Posterior cingulate gyrus (tissue), 11 donors: ENCODE measurements at regions not wholly inside any gene's neighbourhood (a gene's known extent, or its start where the extent isn't known, plus 50 kb on each side); places are given as distances from the start of the nearest gene placed in this dataset.
A peak's percentile ranks its signal among the peaks of the same experiment; 100 is the strongest.

ENCODE experiments used
- DNase-seq, 10 donors: peaks; one replicate each; pipeline versions ENCODE4 v3.0.0 to v3.0.0-alpha.2; 2020 to 2021; ENCODE audit warnings: mixed read lengths in 3 of 10
- intact Hi-C: fragments of 100-400 bp; cut with DNase I; formaldehyde crosslinking; loops from one replicate; pipeline ENCODE4 v1.15.1; 2023

DNA sequence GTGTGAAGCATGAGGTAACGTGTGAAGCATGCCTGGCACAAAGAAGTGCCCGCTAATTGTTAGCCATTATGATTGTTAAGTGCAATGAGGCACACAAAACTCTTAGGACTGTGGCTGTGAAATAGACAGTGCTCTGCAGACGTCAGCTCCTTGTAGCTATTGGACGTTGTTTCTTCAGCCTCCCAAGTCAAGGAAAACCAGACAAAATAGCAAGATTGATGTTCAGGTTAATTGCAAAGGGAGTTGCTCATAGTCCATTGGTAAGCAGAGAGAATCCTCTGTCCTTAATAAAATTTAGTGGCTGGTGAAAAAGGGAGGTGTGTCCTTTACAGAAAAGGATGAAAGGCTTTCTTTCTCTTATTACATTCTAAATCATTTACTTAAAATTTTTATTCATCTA, 54.6 kb upstream of the MBP start:
- intact Hi-C loops = no loop called here
- no peak for DNase-seq

DNA sequence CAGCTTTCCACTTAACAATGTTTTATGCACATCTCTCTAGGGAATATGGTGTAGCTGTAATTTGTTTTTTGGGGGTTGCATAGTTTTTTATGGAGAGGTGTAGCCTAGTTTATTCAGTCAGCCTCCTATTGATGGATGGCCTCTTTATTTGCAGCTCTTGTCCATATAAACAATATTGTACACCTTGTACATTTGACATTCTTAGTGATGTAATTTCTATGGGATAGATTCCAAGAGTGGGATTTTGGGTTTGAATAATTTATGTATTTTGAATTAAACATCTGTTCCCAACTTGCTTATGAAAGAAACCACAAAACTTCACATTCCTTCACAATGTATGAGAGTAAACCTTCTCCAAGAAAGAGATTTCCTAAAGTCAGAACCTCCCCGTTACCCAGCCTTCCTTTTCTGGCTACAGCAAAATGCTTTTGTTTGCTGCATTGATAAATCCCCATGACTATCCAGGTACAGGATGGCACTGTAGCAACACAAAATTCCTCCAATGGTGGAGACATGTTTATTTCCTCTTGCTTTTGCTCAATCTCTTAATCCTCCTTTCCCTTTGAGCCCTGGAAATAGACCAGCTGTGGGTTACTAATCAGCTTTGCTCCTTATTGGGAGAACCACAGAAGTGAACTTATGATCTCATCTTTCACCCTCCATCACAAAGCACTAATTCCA, 58.4 kb upstream of the GALR1 start:
- intact Hi-C loops = no loop called here
- no peak for DNase-seq

- intact Hi-C loops = no loop called here
- DNase-seq = no peak
Observed at GRCh38 chr18:77197073-77197472, 52.6 kb upstream of the GALR1 start.

DNA sequence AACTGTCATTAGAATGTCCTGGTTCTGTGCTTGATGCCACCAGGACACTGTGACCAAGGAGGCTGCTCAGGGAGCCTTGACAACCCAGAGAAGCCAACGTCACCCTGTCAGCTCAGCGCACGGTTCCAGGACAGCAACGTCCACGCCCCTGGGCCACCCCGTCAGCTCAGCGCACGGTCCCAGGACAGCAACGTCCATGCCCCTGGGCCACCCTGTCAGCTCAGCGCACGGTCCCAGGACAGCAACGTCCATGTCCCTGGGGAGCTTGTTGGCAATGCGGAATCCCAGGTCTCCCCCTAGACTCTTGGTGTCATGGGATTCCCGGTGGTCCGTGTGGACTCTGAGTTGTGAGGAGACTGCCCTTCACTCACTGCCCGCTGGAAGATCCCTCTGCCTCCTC, 51.0 kb upstream of the GALR1 start:
- DNase-seq = peak in 1 of 10 donors; percentile 72
- intact Hi-C loops = no loop called here

- DNase-seq = no peak
- intact Hi-C loops = loop anchor here (10.0 kb wide), 1 partner anchor 395 kb away; no protein-coding TSS in a partner anchor
Observed at GRCh38 chr18:77199707-77200106, 49.9 kb upstream of the GALR1 start.
